HUDEP-2 (cell line): ENCODE measurements at regions not wholly inside any gene's neighbourhood (a gene's known extent, or its start where the extent isn't known, plus 50 kb on each side); places are given as distances from the start of the nearest gene placed in this dataset.
"Not testable (repeated sequence)": the region's sequence is repeated elsewhere in the genome, so short reads cannot be mapped to it uniquely, and the experiment has no call there.

Experiments
- DNase-seq, 76 experiments: peaks; one replicate each; lab custom pipeline; 2025; ENCODE audit not compliant: unreplicated experiment in 76 of 76; lab: John Stamatoyannopoulos, UW

DNA sequence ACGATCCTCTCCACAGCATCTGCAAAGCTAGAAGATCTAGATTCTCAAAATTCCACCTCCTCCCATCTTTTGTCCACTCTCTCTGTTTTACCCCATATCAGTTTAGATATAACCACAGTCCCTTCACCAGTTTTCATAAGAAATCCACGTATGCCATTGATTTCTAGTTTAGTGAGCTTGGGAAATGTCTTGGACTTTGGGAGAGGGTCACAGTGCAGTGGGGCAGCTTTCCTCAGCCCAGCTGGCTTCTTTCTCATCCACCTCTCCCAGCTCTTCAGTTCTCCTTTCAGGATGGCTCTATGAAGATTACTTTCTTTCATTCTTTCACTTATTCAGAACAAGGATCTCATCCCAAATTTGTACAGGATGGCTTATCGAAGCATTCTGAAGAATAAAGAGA is 203.9 kb upstream of the ADCY2 start:
- DNase-seq = no peak

DNA sequence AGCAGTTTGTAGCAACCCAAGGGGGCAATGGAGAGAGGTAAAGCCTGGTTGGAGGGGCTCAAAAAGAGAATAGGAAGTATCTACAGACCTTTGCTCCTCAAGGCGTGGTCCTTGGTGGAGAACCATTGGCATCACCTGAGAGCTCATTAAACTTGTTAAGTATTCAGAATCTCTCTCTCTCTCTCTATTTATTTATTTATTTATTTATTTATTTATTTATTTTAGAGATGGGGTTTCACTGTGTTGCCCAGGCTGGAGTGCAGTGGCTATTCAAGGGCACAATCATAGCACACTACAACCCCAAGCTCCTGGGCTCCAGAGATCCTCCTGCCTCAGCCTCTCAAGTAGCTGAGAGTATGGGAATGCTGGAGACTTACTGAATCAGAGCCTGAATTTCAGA is 193.1 kb upstream of the ADCY2 start:
- DNase-seq = no peak

DNA sequence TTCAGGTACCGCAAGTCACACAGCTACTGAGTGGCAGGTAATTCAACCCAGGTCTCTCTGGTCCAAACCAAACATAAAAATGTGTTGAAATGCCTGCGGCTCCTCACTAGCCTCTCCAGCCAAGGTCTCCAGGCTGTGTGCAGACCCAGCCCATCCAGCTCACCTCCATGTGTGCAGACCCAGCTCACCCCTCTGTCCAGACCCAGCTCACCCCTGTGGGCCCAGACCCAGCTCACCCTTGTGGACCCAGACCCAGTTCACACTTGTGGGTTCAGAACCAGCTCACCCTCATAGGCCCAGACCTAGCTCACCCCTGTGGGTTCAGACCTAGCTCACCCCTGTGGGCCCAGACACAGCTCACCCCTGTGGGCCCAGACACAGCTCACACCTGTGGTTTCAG is 188.0 kb upstream of the ADCY2 start:
- DNase-seq = no peak

DNA sequence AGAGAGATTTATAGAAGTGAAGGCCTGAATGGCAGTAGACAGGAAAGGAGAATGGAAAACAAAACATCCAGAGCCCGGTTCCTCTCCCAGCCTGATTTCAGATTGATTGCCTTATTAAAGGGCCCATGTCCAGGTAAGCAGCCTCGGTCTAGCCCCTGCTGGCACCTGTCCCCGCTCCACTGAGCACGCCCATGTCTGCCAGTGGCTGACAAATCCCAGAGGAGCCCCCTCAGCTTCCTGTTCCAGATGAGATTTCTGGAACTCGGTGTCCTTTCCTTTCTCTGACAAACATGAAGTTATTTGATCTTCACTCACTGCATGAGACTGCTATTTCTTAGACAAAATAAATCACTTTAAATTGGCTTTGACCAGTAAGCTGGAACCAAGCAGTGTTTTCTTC is 187.0 kb upstream of the ADCY2 start:
- DNase-seq = no peak

DNA sequence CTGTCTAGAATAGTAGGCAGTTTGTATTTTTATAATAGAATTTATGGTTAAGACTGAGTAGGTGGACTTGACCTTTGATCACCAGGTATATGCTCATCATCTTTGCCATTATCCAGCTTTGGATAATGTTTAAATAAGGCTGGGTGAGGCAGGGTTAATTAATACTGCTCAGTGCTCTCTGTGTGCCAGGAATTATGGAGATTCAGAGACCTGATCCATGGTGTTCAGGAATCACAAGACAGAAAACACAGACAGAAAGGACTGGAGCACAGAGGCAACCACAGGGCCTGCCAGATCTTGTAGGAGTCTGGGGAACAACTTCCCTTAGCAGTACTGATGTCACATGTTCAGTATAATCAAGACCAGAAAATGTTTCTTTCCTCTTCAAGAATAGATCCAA is 186.3 kb upstream of the ADCY2 start:
- DNase-seq = no peak

- DNase-seq = no peak
Observed at GRCh38 chr5:7210549-7210948, 185.4 kb upstream of the ADCY2 start.

GRCh38 chr5:7213525-7213924 is 182.4 kb upstream of the ADCY2 start:
- no peak for DNase-seq

- no peak for DNase-seq
Observed at GRCh38 chr5:7214906-7215416, 181.0 kb upstream of the ADCY2 start.

DNA sequence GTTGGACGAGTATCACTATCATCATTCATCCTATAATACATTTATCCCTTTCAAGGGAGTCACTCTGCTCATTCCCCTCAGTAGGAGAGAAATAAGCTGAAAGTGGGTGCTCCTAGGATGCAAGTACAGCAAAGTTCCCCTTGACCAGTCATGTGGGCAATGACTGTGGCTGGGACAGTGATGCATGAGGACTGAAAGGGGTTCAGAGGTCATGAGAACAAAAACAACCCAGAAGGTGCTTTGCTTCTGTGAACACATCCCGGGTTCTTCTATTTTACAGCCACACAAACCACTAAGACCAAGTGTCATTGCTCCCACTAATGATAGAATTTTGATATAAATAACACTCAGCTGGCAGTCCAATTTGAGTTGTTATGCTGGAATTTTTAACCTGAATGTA is 177.8 kb upstream of the ADCY2 start:
- DNase-seq = no peak

DNA sequence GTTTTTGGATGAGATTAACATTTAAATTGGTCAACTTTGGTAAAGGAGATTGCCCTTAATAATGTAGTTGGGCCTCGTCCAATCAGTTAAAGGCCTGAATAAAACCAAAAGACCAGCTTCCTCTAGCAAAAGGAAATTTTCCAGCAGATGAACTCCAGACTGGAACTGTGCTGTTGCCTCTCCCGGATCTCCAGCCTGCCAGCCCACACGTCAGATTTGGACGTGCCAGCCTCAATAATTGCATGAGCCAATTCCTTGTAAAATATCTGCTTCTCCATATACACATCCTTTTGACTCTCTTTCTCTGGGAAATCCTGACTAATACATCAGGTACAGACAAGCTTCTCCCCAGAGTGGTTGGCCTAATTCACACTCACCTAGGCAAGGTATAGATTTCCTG is 175.8 kb upstream of the ADCY2 start:
- DNase-seq = no peak

DNA sequence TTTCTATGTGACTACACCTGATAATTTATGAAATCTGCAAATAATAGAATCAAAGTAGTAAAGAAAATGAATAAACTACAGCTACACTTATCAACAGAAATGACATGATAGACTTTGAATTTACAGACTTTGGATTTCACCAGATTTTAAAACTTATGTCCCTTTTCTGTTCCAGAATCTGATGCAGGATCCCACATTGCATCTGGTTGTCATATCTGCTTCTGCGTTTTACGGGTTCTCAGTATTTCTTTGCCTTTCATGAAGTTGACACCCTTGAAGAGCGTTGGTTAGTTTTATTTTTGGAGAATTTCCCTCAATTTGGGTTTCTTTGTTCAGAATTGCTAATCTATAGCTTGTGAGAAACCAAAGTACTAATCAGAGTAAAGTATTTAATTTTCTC is 174.9 kb upstream of the ADCY2 start:
- DNase-seq = no peak

DNA sequence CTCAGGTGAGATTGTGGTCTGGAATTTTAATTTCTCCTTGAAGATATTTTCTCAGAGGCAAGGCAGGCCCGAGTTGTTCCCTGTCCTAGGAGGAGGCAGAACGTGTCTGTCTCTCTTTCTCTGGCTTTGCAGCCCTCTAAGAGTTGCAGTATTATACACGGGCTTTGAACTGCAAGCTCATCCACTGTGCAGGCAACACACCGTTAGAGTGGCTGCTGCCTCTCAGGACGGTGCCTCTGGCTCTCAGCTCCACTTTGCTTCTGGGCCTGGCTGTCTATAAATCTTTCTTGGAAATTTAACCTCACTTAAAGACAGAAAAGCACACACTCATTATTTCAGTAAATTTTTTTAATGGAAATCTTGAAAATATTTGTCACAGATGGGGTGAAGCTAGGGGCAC is 170.1 kb upstream of the ADCY2 start:
- no peak for DNase-seq

DNA sequence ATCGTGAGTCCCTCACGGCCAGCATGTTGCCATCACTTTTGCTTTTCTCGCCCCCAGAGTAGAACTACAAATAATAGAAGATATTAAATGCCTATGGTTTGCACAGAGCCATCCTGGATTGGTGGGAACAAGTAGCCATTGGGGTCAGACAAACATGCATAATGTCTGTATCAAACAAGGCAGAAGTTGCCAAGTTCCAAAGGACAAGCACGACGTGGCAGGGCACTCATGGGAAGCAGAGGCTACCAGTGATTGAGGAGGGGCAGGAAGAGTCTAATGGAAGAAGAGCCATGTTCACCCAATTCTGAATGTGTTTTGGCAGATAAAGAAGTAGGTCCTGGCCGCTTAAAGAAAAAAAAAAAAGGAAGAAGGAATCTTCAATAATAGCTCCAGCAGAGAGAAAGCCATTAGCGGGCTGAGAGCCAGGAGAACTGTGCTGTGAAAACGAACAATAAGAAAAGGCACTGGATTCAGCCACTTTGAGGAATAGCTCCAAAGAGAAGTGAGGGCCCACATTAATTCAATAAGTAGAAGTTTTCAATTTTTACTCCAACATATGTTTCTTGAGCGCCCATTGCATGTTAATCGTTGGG is 153.7 kb upstream of the ADCY2 start:
- DNase-seq = no peak

- DNase-seq = no peak
Observed at GRCh38 chr5:7244208-7244607, 151.7 kb upstream of the ADCY2 start.

DNA sequence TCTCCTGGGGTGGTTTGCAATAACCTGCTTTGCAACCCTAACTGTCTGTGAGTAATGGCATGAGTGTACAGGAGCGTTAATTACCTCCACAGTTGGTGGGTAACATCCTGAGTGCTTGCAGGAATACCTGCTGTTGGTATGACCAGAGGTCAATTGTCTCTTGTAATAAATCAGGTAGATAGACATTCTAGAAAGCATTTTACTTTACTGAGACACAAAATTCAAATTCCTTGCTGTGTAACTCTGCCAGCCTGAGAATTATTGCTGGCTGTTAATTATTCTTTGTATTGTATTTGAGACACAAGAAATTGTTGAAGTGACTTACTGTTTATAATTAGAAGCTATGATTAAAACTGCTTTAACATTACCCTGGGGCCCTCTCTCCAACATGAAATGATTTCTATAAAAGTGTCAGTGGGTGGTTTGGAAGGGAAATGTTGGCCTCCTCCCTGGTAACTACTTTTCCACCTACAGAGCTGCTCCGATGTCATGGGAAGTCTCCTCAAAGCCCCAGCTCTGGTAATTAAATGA is 150.8 kb upstream of the ADCY2 start:
- DNase-seq = no peak

GRCh38 chr5:7246287-7246686 is 149.7 kb upstream of the ADCY2 start:
- no peak for DNase-seq

DNA sequence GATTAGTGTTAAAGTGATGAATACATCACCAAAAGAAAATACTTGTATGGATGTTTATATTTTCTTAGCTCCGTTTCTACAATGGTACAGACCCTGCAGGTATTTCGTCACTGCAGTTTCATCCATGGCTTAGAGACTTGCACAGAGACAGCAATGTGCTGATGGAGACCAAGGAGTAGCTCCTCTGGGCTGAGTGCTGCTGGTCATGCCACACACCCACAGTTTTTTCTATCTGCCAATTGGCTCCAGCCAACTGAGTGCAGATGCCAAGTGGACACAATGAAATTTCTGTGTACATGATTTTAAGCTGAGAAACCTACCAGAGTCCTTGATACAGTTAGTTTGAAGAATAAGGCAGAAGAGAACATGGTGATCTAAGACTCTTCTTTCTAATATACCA is 145.9 kb upstream of the ADCY2 start:
- DNase-seq = no peak

- no peak for DNase-seq
Observed at GRCh38 chr5:7250611-7251010, 145.3 kb upstream of the ADCY2 start.

DNA sequence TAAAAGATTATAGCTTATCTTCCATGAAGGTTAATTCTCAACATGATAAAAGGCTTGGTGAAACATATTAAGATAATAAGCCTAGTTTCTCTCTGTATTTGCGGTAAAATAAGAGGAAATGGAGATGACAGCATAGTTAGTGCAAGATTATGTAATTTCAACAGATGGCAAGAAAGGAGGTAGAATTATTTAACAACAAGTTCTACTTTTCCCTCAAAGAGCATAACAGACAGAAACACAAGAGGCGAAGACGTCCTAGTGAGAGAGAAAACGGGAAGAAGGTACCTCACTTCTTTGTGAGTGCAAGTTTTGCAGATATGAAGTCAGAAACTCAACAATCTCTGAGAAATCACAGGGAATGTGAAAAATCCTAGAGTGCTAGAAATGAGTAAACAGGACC is 144.8 kb upstream of the ADCY2 start:
- no peak for DNase-seq

DNA sequence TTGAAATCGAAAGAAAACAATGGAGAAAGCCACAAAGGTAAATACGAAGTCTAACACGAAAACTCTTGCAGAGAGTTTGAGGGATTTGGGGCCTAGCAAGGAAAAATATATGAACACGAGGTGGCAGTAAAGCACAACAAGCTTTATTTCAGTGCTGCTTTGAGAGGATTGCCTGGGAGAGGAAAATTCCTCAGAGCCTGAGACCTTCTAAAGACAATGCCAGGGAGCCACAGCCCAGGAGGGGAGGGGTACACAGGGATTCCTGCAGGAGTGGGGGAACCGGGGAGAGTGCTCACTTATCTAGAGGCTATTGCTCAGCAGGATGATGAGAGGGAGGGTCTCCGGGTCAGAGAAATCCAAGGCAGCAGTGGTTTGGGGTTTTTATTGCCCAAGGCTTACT is 134.9 kb upstream of the ADCY2 start:
- DNase-seq = peak in 13 of 76 experiments; percentile 1 to 47 (median 12)

- DNase-seq = no peak
Observed at GRCh38 chr5:7261900-7262299, 134.0 kb upstream of the ADCY2 start.

- DNase-seq = not testable (repeated sequence)
Observed at GRCh38 chr5:7263398-7264015, 132.4 kb upstream of the ADCY2 start.
